ENCODE measurements at regions not wholly inside any gene's neighbourhood (a gene's known extent, or its start where the extent isn't known, plus 50 kb on each side); places are given as distances from the start of the nearest gene placed in this dataset.
"Not testable (repeated sequence)": the region's sequence is repeated elsewhere in the genome, so short reads cannot be mapped to it uniquely, and the experiment has no call there.

DNA sequence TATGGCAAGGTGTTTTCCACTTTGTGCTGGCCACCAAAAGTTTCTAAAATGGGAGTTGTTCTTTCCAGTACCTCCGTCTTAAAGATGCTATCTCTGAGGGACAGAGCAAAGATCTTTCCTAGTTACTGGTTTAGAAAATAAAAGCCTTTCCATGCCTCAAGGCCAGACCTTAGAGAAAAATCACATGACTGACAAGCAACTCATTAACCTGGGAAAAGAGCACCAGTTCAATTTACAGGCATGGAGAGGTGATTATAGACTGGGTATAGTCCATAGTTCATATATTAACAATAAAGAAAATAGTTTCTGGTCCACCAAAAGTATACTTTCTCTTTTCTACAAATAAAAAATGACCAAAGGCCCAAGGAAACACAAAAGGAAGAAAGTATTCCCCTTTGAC, 230.7 kb downstream of the TOX3 start:
- no peak for DNase-seq (ENCODE audit: low spot score)
- in situ Hi-C loops (cut with HindIII; ENCODE audit: low sequenced_read_pairs): no loop called here

GRCh38 chr16:52312716-52313115, 234.2 kb downstream of the TOX3 start:
- no peak for DNase-seq (ENCODE audit: low spot score)
- in situ Hi-C loops (cut with HindIII; ENCODE audit: low sequenced_read_pairs): no loop called here

- DNase-seq (ENCODE audit: low spot score): no peak
Observed at GRCh38 chr16:52309446-52310416, 237.2 kb downstream of the TOX3 start.

GRCh38 chr16:52308051-52308450, 238.9 kb downstream of the TOX3 start:
- DNase-seq (ENCODE audit: low spot score): no peak
- in situ Hi-C loops (cut with HindIII; ENCODE audit: low sequenced_read_pairs): no loop called here

More at GRCh38 chr16:52309446-52310416, 237.2 kb downstream of the TOX3 start:
- in situ Hi-C loops (cut with HindIII; ENCODE audit: low sequenced_read_pairs): no loop called here

DNA sequence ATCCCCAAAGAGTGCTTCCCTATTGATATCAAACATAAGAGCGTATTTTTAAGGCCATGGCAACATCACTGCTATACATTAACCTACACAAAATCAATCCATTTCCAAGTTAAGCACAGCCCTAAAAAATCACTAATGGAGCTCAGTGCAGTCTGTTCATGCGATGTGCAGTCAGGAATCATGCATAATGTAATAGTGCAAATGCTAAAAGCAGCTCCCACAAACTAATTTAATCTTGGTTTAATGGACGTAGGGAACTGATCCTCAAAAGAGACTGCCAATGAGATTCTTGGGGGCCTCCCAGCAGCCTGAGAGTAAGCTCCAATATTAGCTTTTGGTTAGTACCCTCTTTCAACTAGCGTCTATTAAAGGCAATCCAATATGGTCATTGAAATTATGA, 245.9 kb downstream of the TOX3 start:
- in situ Hi-C loops (cut with HindIII; ENCODE audit: low sequenced_read_pairs): no loop called here
- DNase-seq (ENCODE audit: low spot score): no peak

DNA sequence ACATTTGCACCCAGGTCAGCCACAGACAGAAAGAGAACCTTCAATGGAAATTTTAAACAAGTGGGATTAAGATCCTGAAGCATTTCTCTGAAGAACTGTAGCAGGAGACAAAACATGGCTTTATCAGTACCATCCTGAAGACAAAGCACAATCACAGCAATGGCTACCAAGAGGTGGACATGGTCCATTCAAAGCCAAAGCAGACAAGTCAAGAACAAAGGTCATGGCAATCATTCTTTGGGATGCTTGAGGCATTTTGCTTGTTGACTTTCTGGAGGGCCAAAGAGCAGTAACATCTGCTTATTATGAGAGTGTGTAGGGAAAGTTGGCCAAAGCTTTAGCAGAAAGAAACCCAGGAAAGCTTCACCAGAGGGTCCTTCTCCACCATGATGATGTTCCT, 248.2 kb downstream of the TOX3 start:
- in situ Hi-C loops (cut with HindIII; ENCODE audit: low sequenced_read_pairs): no loop called here
- no peak for DNase-seq (ENCODE audit: low spot score)

DNA sequence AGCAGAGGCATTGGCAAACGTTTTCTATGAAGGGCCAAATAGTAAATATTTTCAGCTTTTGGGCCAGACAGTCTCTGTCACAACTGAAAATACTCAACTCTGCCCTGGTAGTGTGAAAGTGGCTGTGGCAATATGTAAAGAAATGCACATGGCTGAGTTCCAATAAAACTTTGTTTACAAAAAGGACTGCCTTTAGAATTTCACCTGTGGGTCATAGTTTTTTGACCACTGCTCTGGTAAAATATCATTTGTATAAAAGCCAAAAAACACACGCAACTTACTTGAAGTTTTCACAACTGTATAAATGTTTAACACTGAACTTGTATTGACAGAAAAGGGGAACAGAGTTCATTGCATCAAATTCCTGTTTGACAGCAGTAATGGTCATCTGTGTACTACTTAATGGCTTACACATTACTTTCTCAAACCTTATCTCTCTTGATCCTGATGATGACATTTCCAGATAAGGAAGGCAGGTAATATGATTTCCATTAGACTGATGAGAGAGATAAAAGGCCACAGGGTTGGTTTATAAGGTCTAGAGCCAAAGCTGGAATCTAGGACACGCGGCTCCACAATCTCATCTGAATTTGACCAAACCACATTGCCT, 250.1 kb downstream of the TOX3 start:
- DNase-seq (ENCODE audit: low spot score); in situ Hi-C loops (cut with HindIII; ENCODE audit: low sequenced_read_pairs): not testable (repeated sequence)

DNA sequence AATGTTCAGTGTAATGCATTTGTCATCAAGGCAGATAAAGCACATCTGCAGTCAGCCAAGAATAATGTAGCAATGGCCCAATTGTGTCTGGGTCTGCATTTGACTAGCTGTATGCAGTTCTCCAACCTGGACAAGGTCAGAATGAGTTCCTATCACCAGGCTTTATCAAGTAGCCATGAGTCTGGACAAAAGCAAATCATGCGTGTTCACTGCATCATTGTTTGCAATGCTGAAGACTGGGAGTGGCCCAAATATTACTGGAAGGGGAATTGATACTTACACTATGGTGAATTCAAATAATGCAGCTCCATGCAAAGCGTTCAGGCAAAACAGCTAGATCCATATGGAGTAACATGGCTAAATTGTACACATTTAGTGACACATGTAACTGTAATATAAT, 250.9 kb downstream of the TOX3 start:
- in situ Hi-C loops (cut with HindIII; ENCODE audit: low sequenced_read_pairs): no loop called here
- no peak for DNase-seq (ENCODE audit: low spot score)

- DNase-seq (ENCODE audit: low spot score): no peak
Observed at GRCh38 chr16:52294660-52295059, 252.3 kb downstream of the TOX3 start.

DNA sequence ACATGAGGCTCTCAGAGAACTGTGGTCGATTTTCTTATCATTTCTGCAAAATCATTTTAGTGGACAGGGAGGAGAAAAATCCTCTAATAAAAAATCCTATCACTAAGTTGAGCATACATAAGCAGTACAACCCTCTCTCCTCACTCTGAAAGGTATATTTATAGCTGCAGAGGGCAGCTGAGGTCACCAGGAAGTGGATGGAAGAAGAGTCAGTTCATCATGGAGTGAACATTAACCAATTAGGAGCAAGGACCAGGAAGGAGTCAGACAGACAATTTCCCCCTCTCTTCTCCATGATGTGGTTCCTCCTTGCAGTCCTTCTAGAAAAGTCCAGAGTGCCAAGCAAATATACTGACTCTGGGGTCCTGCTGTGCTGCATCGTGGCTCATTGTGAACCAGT, 253.7 kb downstream of the TOX3 start:
- in situ Hi-C loops (cut with HindIII; ENCODE audit: low sequenced_read_pairs): no loop called here
- DNase-seq (ENCODE audit: low spot score): no peak

More at GRCh38 chr16:52294660-52295059, 252.3 kb downstream of the TOX3 start:
- in situ Hi-C loops (cut with HindIII; ENCODE audit: low sequenced_read_pairs): no loop called here

- no peak for DNase-seq (ENCODE audit: low spot score)
- in situ Hi-C loops (cut with HindIII; ENCODE audit: low sequenced_read_pairs): no loop called here
Observed at GRCh38 chr16:52283584-52284375, 263.2 kb downstream of the TOX3 start.

DNA sequence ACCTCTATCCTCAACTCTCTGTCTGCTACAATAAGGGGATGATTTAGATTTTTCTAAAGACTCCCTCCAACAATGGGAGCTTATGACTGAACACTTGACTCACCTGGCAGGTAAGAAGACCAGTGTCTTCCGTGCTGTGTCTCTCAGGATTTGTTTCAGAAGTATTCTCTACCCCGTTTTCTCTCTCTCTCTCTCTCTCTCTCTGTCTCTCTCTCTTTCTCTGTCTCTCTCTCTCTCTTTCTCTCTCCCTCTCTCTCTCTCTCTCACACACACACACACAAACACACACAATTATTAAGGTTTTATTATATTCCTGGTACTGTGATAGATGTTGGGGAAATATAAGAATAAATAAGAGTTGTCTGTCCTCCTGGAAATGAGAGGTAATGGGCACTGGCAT, 263.9 kb downstream of the TOX3 start:
- in situ Hi-C loops (cut with HindIII; ENCODE audit: low sequenced_read_pairs): no loop called here

GRCh38 chr16:52280086-52280485, 266.9 kb downstream of the TOX3 start:
- DNase-seq (ENCODE audit: low spot score): no peak
- in situ Hi-C loops (cut with HindIII; ENCODE audit: low sequenced_read_pairs): no loop called here

More for the DNA sequence above, 263.9 kb downstream of the TOX3 start:
- no peak for DNase-seq (ENCODE audit: low spot score)

DNA sequence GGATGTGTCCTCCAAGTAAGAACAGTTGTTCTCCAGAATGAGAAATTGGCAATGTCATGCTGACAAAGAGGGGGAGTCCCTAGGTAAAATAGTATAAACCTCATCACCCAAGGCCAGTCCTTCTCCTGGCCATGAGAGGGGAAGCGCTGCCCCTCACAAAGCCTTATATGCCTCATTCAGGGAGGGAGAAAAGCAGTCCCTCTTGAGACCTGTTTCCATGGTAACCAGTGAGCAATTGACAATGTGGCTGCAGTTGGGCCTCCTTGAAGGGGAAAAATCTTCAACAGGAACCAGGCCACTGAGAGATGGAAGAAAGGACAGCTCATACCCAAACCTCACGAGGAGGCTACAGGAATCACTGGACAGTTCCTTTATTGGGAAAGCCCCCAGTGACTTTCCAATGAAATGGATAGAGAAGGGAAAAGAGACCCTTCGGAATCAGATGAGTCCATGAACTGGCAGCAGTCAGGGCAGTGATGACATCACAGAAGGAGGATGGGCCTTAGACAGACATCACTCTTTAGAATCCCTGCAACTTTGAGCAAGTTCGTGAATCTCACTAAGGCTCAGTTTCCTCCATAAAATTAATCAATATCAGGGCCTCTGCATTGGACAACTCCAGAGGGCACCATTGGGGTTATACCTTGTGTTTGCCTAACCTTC, 275.7 kb downstream of the TOX3 start:
- no peak for DNase-seq (ENCODE audit: low spot score)
- in situ Hi-C loops (cut with HindIII; ENCODE audit: low sequenced_read_pairs): no loop called here

DNA sequence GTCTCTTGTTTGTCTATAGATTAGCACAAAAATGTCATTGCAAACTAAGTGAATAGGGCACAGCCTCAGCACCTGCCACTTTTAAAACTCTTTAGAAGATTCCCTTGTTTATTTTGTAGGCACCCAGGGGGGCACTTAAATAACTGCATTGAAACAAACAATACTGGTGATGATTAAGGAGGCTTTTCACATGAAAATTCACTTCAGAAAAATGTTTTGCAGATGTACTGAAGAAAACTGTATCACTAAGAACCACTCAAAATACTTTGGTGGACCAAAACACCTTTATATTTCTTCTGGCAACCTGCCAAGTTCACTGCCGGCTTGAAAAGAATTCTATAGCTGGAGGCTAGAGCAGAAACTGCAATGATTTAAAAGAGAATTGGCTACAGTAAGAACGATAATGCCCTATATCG, 281.5 kb downstream of the TOX3 start:
- DNase-seq (ENCODE audit: low spot score): no peak
- in situ Hi-C loops (cut with HindIII; ENCODE audit: low sequenced_read_pairs): no loop called here

DNA sequence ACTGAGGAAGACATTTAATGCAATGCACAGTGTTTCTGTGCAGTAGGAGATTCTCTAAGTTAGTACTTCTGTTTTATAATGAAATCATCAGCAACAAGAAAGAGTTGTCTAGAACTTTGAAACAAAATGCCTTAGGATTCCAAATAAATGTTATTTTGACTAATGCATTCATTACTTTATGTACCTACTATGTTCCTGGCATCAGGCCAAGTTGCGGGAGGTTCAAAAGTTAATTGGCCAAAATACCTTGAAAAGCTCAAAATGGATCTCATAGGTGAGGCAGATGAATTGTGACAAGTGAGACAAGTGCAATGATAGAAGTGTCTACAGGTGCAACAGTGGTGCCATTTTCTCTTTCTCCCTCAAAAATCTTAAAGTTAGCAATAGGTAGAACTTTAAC, 289.4 kb downstream of the TOX3 start:
- in situ Hi-C loops (cut with HindIII; ENCODE audit: low sequenced_read_pairs): no loop called here

DNA sequence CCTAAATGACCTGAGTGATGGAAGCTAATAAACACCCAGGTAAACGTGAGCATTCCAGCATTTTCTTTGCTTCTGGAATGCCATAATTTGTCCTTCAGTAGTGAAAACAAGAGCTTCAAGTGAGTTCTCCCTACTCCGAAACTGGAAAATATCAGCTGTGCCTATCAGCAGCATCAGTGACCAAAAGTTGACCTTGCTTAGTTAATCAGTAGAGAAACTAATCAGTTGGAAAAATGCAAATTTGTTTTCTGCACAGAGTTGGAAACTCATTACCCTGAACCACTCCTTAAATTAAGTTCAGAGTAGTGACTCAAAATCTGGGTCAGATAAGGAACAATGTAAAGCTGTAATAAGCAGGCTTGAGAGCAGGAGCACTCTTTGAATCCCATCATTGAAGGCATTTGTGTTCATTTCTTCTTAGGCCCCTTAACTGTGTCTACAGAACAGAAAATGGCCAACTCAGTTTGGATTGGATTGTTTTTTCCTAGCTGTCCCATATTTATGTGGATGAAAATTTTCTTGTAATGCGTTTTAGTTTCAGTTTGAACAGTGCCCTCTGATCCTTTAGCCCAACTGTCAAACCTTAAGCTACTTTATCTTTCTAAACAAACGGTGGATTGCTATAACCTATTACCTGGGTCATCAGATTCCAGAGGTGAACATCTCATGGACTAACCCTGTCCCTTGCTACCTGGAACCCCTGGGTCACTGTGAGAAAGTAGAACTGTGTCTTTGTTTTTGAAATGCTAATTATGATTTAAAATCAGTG, 290.4 kb downstream of the TOX3 start:
- DNase-seq (ENCODE audit: low spot score): no peak
- in situ Hi-C loops (cut with HindIII; ENCODE audit: low sequenced_read_pairs): no loop called here

More for the DNA sequence above, 289.4 kb downstream of the TOX3 start:
- DNase-seq (ENCODE audit: low spot score): no peak

DNA sequence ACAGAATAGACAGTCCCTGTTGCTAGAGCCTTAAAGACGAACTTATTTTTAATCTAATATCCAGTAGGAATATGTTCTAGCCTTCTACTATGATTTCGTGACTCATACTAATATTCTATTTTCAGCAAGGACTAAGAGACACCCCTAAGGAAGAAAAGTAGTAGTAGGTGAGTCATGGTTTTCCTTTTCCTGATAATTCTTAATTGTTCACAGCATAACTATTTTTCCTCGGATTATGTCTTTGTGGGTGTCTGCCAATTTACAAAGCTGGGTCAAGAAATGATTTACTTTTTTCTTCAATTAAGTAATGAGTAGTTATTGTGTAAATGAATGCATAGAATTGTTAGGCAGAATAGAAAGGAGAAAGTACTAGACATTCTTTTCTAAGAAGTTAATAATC, 292.2 kb downstream of the TOX3 start:
- in situ Hi-C loops (cut with HindIII; ENCODE audit: low sequenced_read_pairs): no loop called here
- no peak for DNase-seq (ENCODE audit: low spot score)

DNA sequence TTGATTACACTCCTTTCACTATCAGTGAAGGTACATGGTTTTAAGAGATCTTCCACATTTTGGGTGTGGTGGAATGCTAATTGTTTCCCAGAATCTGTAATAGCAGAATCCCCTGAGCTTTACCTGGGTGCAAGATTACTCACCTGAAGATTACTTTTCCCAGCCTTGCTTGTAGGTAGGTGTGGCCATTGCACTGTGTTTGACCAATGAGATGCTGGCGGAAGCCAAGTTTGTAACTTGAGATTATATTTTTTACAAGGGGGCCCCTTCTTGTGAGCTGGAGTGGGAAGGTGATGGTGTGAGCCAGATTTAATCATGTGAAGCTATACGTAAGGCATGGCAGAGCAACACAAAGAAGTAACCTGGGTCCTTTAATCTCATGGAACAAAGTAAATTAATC, 294.3 kb downstream of the TOX3 start:
- in situ Hi-C loops (cut with HindIII; ENCODE audit: low sequenced_read_pairs): no loop called here
- no peak for DNase-seq (ENCODE audit: low spot score)
